GM12878 (cell line): ENCODE measurements at regions not wholly inside any gene's neighbourhood (a gene's known extent, or its start where the extent isn't known, plus 50 kb on each side); places are given as distances from the start of the nearest gene placed in this dataset.

Experiments
- CHD4 ChIP-seq: fragments of 200-600 bp; sonication (generic); IDR thresholded peaks from 2 replicates; pipeline ENCODE4 v1.6.1; 2016; ENCODE audit warnings: mild to moderate bottlenecking
- EGR1 ChIP-seq, 2 experiments: IDR thresholded peaks; 1 replicate in 1 of 2; 2 replicates in 1 of 2; pipeline ENCODE4 v1.6.1; 2011 to 2012; ENCODE audit warnings: low read depth in 2 of 2, low read length in 2 of 2, borderline replicate concordance in 1 of 2, mild to moderate bottlenecking in 1 of 2, moderate library complexity in 1 of 2
- ESRRA ChIP-seq: IDR thresholded peaks from 2 replicates; pipeline ENCODE4 v1.6.1; 2012; ENCODE audit warnings: mild to moderate bottlenecking, low read length, improper control_type of control experiment
- HDAC2 ChIP-seq: fragments of 200-600 bp; sonication (generic); IDR thresholded peaks from 2 replicates; pipeline ENCODE4 v1.6.1; 2017
- JUND ChIP-seq: IDR thresholded peaks from 2 replicates; pipeline ENCODE4 v1.6.1; 2012; ENCODE audit warnings: low read depth, mild to moderate bottlenecking, low read length, improper control_type of control experiment, moderate library complexity
- MTA2 ChIP-seq: fragments of 450-650 bp; IDR thresholded peaks from 2 replicates; pipeline ENCODE4 v1.6.1; 2016; ENCODE audit warnings: low read depth, mild to moderate bottlenecking, moderate library complexity
- MXI1 ChIP-seq: fragments of 150-350 bp; IDR thresholded peaks from 2 replicates; pipeline ENCODE4 v1.6.1; 2011; ENCODE audit warnings: low read depth, mild to moderate bottlenecking, inconsistent platforms, low read length, improper control_type of control experiment
- PML ChIP-seq: IDR thresholded peaks from 2 replicates; pipeline ENCODE4 v1.6.1; 2012; ENCODE audit warnings: low read length, inconsistent platforms
- POLR2AphosphoS2 ChIP-seq: IDR thresholded peaks from 2 replicates; pipeline ENCODE4 v1.6.1; 2011; ENCODE audit warnings: low read depth, mild to moderate bottlenecking, low read length, improper control_type of control experiment, moderate library complexity
- RFX5 ChIP-seq: IDR thresholded peaks from 2 replicates; pipeline ENCODE4 v1.6.1; 2011; ENCODE audit warnings: low read depth, low read length, improper control_type of control experiment
- TF ChIP-seq, protein P1 (sequence below), 3 experiments: IDR thresholded peaks in 2 of 3; conservative IDR thresholded peaks in 1 of 3; 2 replicates each; pipeline ENCODE4 v1.5.1; 2011; ENCODE audit warnings: low read depth in 3 of 3, low read length in 3 of 3, mild to moderate bottlenecking in 3 of 3, control low read depth in 2 of 3, moderate library complexity in 2 of 3, inconsistent platforms in 1 of 3, mixed read lengths in 1 of 3; ENCODE audit not compliant: control insufficient read depth in 2 of 3, insufficient read depth in 1 of 3; ENCODE audit errors: extremely low read depth in 1 of 3
- TF ChIP-seq, protein P2 (sequence below): IDR thresholded peaks from 2 replicates; pipeline ENCODE4 v1.6.1; 2012; ENCODE audit warnings: low read depth, low read length, improper control_type of control experiment
- TF ChIP-seq, protein P3 (sequence below): IDR thresholded peaks from 2 replicates; pipeline ENCODE4 v1.6.1; 2012; ENCODE audit warnings: low read length, inconsistent platforms

DNA sequence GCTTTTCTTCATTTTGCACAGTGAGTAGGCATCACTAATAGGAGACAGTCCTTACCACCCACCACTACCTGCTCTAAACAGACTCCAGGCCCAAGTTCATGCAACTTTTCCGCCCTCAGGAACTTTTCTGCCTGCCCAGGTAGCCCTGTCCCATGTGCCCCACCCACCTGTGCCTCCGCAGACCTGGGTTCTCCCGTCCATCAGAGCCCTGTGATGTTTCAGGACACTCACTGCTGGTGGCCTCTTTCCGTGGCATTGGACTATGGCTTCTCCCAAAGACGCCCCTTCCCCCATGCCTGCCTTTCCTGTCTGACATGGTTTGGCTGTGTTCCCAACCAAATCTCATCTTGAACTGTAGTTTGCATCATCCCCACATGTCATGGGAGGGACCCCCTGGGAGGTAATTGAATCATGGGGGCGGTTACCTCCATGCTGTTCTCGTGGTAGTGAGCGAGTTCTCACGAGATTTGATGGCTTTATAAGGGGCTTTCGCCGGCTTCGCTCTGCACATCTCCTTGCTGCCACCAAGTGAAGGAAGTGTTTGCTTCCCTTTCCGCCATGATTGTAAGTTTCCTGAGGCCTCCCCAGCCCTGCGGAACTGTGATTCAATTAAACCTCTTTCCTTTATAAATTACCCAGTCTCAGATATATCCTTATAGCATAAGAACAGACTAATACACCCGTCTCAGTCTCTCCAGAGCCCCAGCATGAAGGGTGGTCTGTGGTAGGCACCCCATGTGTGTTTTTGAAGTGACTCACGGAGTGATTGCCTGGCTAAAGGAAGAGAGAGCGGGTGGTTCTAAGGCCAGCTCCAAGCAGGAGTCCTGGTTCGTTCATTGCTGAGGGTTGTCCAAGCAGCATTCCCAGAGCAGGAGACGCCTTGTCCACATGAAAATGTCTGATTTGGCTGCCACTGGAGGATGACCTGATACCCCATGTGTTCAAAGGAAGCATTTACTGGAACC is 86.0 kb upstream of the ZBTB40 start:
- TF ChIP-seq, protein P1, sequence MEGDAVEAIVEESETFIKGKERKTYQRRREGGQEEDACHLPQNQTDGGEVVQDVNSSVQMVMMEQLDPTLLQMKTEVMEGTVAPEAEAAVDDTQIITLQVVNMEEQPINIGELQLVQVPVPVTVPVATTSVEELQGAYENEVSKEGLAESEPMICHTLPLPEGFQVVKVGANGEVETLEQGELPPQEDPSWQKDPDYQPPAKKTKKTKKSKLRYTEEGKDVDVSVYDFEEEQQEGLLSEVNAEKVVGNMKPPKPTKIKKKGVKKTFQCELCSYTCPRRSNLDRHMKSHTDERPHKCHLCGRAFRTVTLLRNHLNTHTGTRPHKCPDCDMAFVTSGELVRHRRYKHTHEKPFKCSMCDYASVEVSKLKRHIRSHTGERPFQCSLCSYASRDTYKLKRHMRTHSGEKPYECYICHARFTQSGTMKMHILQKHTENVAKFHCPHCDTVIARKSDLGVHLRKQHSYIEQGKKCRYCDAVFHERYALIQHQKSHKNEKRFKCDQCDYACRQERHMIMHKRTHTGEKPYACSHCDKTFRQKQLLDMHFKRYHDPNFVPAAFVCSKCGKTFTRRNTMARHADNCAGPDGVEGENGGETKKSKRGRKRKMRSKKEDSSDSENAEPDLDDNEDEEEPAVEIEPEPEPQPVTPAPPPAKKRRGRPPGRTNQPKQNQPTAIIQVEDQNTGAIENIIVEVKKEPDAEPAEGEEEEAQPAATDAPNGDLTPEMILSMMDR (IDR thresholded peaks at IDR 0.05 in 2 of 3, conservative IDR thresholded peaks at IDR 0.05 in 1 of 3; ENCODE audit: control insufficient read depth in 2 of 3, extremely low read depth in 1 of 3, insufficient read depth in 1 of 3, low read depth in 3 of 3, low read length in 3 of 3) = no peak
- TF ChIP-seq JUND (no peak), HDAC2 (no peak), ESRRA (no peak), EGR1 (IDR thresholded peaks at IDR 0.05; ENCODE audit: borderline replicate concordance in 1 of 2, low read depth in 2 of 2, low read length in 2 of 2) (no peak), CHD4 (no peak), MXI1 (no peak), MTA2 (no peak), POLR2AphosphoS2 (no peak), RFX5 (no peak), PML (no peak)
- TF ChIP-seq, protein P2, sequence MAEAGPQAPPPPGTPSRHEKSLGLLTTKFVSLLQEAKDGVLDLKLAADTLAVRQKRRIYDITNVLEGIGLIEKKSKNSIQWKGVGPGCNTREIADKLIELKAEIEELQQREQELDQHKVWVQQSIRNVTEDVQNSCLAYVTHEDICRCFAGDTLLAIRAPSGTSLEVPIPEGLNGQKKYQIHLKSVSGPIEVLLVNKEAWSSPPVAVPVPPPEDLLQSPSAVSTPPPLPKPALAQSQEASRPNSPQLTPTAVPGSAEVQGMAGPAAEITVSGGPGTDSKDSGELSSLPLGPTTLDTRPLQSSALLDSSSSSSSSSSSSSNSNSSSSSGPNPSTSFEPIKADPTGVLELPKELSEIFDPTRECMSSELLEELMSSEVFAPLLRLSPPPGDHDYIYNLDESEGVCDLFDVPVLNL = no peak
- TF ChIP-seq, protein P3, sequence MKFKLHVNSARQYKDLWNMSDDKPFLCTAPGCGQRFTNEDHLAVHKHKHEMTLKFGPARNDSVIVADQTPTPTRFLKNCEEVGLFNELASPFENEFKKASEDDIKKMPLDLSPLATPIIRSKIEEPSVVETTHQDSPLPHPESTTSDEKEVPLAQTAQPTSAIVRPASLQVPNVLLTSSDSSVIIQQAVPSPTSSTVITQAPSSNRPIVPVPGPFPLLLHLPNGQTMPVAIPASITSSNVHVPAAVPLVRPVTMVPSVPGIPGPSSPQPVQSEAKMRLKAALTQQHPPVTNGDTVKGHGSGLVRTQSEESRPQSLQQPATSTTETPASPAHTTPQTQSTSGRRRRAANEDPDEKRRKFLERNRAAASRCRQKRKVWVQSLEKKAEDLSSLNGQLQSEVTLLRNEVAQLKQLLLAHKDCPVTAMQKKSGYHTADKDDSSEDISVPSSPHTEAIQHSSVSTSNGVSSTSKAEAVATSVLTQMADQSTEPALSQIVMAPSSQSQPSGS = no peak
